WTC11 (cell line): ENCODE measurements at regions not wholly inside any gene's neighbourhood (a gene's known extent, or its start where the extent isn't known, plus 50 kb on each side); places are given as distances from the start of the nearest gene placed in this dataset.

Source experiments
- CTCF ChIP-seq: fragments of 200-600 bp; IDR thresholded peaks from 2 replicates; pipeline ENCODE4 v1.8.0; 2022; ENCODE audit warnings: antibody characterized with exemption
- MAX ChIP-seq: sonication (generic); formaldehyde crosslinking; IDR thresholded peaks from 2 replicates; pipeline ENCODE4 v1.8.0; 2022; ENCODE audit warnings: mild to moderate bottlenecking, missing genetic modification reagents
- PREB ChIP-seq: sonication (generic); formaldehyde crosslinking; IDR thresholded peaks from 2 replicates; pipeline ENCODE4 v1.8.1; 2022; ENCODE audit warnings: mild to moderate bottlenecking, missing genetic modification reagents, moderate library complexity, borderline replicate concordance
- ZNF232 ChIP-seq: sonication (generic); formaldehyde crosslinking; IDR thresholded peaks from 2 replicates; pipeline ENCODE4 v1.8.0; 2022; ENCODE audit warnings: mild to moderate bottlenecking, missing genetic modification reagents

GRCh38 chr11:33564856-33565453 lies 135.7 kb downstream of the C11orf91 start:
- TF ChIP-seq ZNF232 (CRISPR knock-in tag) (no peak), CTCF (no peak), MAX (CRISPR knock-in tag) (no peak), PREB (CRISPR knock-in tag) (no peak)
